ENCODE measurements at regions not wholly inside any gene's neighbourhood (a gene's known extent, or its start where the extent isn't known, plus 50 kb on each side); places are given as distances from the start of the nearest gene placed in this dataset.
"Not testable (repeated sequence)": the region's sequence is repeated elsewhere in the genome, so short reads cannot be mapped to it uniquely, and the experiment has no call there.

DNA sequence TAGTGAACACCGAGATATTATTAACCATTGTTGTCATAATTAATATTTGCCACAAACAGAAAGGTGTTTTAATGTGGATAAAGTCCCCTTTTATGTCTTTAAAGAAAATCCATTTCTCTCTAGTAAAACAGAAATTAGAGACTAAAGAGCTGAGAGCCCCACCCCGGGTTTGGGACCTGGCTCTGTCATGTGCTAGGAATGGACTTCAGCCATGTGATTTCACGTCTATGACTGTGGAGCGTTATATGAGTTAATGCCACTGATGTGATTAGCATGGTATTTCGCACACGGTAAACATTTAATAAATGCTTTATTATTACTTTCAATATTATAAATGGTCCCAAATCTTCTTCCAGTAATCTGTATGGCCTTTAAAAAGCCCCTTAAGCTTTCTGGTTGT is 205.0 kb upstream of the NFIA start:
- Histone ChIP-seq H3K4me1 (no peaks in the 10 kb centered on the region), H3K9me3 (no peaks in the 10 kb centered on the region), H3K4me3 (replicated peaks in 1 of 3) (no peak overlapping the region), H3K36me3 (no peaks in the 10 kb centered on the region), H3K27ac (no peak overlapping the region), H3K27me3 (no peaks in the 10 kb centered on the region)
- intact Hi-C loops (cut with DNase I): no loop called here
- no peak for TF ChIP-seq POLR2A (IDR thresholded peaks at IDR 0.05)
- 94 to 95% methylated on average over 6 of the region's 6 CpGs for WGBS, 2 donors
- no peak for DNase-seq

DNA sequence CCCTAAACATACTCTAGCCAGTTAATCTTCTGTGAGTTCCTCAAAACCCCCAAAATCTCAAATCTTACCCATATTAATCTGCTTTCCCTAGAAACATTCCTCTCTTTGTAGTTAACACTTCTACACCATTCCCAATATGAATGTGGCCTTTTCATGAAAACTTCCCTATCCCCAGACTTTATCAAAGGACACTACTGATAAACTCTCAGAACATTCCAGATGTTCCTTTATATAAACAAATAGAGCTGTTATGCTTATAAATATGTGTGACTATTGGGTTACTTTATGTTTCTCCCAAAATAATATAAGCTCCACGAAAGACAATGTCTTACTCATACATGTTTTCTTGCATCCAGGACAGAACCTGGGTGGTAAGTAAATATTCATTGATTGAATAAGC is 205.4 kb upstream of the NFIA start:
- TF ChIP-seq CTCF (IDR thresholded peaks at IDR 0.05) (no peak), POLR2A (IDR thresholded peaks at IDR 0.05) (no peak)
- DNase-seq: no peak
- no peaks in the 10 kb centered on the region for H3K9me3 ChIP-seq
- no peak overlapping the region for H3K4me3 ChIP-seq (replicated peaks in 1 of 3)
- no peak overlapping the region for H3K27ac ChIP-seq
- 91 to 94% methylated on average over 1 of the region's 1 CpG for WGBS, 2 donors
- intact Hi-C loops (cut with DNase I): no loop called here
- no peaks in the 10 kb centered on the region for H3K27me3 ChIP-seq
- H3K36me3 ChIP-seq: no peaks in the 10 kb centered on the region
- H3K4me1 ChIP-seq: no peaks in the 10 kb centered on the region

- H3K4me3 ChIP-seq (replicated peaks in 1 of 3): no peak overlapping the region
- no peaks in the 10 kb centered on the region for H3K9me3 ChIP-seq
- 78 to 89% methylated on average over 1 of the region's 1 CpG for WGBS, 2 donors
- TF ChIP-seq POLR2A (IDR thresholded peaks at IDR 0.05) (no peak), CTCF (IDR thresholded peaks at IDR 0.05) (no peak)
- H3K36me3 ChIP-seq: no peaks in the 10 kb centered on the region
- no peaks in the 10 kb centered on the region for H3K4me1 ChIP-seq
- intact Hi-C loops (cut with DNase I): no loop called here
- H3K27me3 ChIP-seq: no peaks in the 10 kb centered on the region
- no peak overlapping the region for H3K27ac ChIP-seq
- DNase-seq: no peak
Measured at GRCh38 chr1:60875138-60875537, 207.2 kb upstream of the NFIA start.

DNA sequence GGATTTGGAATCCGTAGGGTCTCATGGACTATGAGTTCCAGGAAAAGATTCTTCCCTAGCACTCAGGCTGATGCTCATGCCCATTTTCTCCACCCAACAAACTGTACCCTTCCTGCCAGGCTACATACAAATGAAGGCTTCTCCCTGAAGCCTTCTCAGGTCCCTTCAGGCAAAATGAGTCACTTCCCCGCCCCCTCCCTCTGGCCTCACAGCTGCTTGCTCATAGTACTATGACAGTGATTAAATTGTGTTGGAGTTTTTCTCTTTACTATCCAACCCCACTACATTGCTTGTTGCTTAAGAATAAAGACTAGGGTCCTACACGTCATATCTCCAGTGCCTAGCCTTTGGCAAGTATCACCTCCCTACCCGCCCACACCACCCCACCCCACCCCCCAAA is 207.6 kb upstream of the NFIA start:
- H3K4me3 ChIP-seq (replicated peaks in 1 of 3): no peak overlapping the region
- no peaks in the 10 kb centered on the region for H3K27me3 ChIP-seq
- TF ChIP-seq CTCF (IDR thresholded peaks at IDR 0.05): no peak
- TF ChIP-seq POLR2A (IDR thresholded peaks at IDR 0.05): no peak
- WGBS, 2 donors: 86 to 99% methylated on average over 4 of the region's 4 CpGs
- H3K9me3 ChIP-seq: no peaks in the 10 kb centered on the region
- no peak overlapping the region for H3K27ac ChIP-seq
- DNase-seq: no peak
- H3K36me3 ChIP-seq: no peaks in the 10 kb centered on the region
- intact Hi-C loops (cut with DNase I): no loop called here
- no peaks in the 10 kb centered on the region for H3K4me1 ChIP-seq

GRCh38 chr1:60873396-60873795 is 209.0 kb upstream of the NFIA start:
- DNase-seq, H3K9me3 ChIP-seq: not testable (repeated sequence)

GRCh38 chr1:60872426-60873054 is 209.8 kb upstream of the NFIA start:
- intact Hi-C loops (cut with DNase I): no loop called here
- H3K9me3 ChIP-seq: no peaks in the 10 kb centered on the region

More at GRCh38 chr1:60873396-60873795, 209.0 kb upstream of the NFIA start:
- H3K4me3 ChIP-seq (replicated peaks in 1 of 3); H3K27me3 ChIP-seq; intact Hi-C loops (cut with DNase I); H3K4me1 ChIP-seq; H3K27ac ChIP-seq; H3K36me3 ChIP-seq: not testable (repeated sequence)
- WGBS, 2 donors: 95 to 97% methylated on average over 18 of the region's 18 CpGs

More at GRCh38 chr1:60872426-60873054, 209.8 kb upstream of the NFIA start:
- no peak for DNase-seq
- Histone ChIP-seq H3K27me3 (no peaks in the 10 kb centered on the region), H3K36me3 (no peaks in the 10 kb centered on the region), H3K4me1 (no peaks in the 10 kb centered on the region), H3K27ac (no peak overlapping the region), H3K4me3 (replicated peaks in 1 of 3) (no peak overlapping the region)
- WGBS, 2 donors: 71 to 75% methylated on average over 8 of the region's 8 CpGs
- TF ChIP-seq POLR2A (IDR thresholded peaks at IDR 0.05): no peak
- TF ChIP-seq CTCF (IDR thresholded peaks at IDR 0.05): no peak

Data from thyroid gland (tissue), 4 donors.